ENCODE measurements at regions not wholly inside any gene's neighbourhood (a gene's known extent, or its start where the extent isn't known, plus 50 kb on each side); places are given as distances from the start of the nearest gene placed in this dataset.

- H3K27me3 ChIP-seq (ENCODE audit: control insufficient read depth in 2 of 2, insufficient read depth in 2 of 2, low read length in 2 of 2): no peaks in the 10 kb centered on the region
- no peaks in the 10 kb centered on the region for H3K36me3 Mint-ChIP-seq
- H3K27ac Mint-ChIP-seq: no peak overlapping the region
- H3K4me1 ChIP-seq (ENCODE audit: control insufficient read depth in 2 of 2, insufficient read depth in 2 of 2, low read length in 2 of 2): no peaks in the 10 kb centered on the region
- H3K4me3 Mint-ChIP-seq: no peak overlapping the region
- ChIA-PET POLR2A (no interaction called here), CTCF (no interaction called here)
- peaks cover 0 to 1% (median 0%) of the 10 kb centered on the region in 7 donors for H3K4me1 Mint-ChIP-seq
- H3K9me3 Mint-ChIP-seq: peaks cover 0 to 9% (median 3%) of the 10 kb centered on the region in 11 donors
- ATAC-seq: no peak
- H3K27me3 Mint-ChIP-seq: peaks cover 0 to 4% (median 0%) of the 10 kb centered on the region in 5 donors
- H3K36me3 ChIP-seq (ENCODE audit: control insufficient read depth in 2 of 3, insufficient read depth in 3 of 3, low read length in 3 of 3): no peaks in the 10 kb centered on the region
- H3K4me3 ChIP-seq (ENCODE audit: low read length): no peak overlapping the region
- H3K27ac ChIP-seq (ENCODE audit: low read depth, low read length): no peak overlapping the region
- no peaks in the 10 kb centered on the region for H3K9me3 ChIP-seq (ENCODE audit: control insufficient read depth in 2 of 3, low read length in 3 of 3)
- intact Hi-C loops (cut with micrococcal nuclease): no loop called here
- no peak for DNase-seq
Observed at GRCh38 chr11:30109774-30110173, 92.9 kb upstream of the KCNA4 start.

DNA sequence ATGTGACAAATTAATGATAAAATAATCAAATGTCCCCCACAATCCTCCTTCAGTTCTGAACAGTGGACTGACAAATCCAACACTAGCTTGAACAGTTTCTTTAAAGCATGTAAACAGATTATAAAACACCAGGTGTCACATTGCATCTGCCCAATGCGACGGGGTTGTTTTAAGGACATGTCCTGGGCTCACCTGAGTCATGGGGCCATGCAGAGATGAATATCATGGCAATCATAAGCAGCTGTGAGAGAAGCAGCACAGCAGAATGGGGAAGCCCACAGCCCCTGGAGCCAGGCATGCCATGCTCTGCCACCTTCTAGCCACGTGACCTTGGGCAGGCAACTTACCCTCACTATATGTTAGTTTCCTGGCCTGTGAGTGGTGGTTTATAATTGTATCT is 93.9 kb upstream of the KCNA4 start:
- intact Hi-C loops (cut with micrococcal nuclease): no loop called here
- Histone ChIP-seq H3K4me1 (ENCODE audit: control insufficient read depth in 2 of 2, insufficient read depth in 2 of 2, low read length in 2 of 2) (no peaks in the 10 kb centered on the region), H3K36me3 (ENCODE audit: control insufficient read depth in 2 of 3, insufficient read depth in 3 of 3, low read length in 3 of 3) (no peaks in the 10 kb centered on the region), H3K9me3 (ENCODE audit: control insufficient read depth in 2 of 3, low read length in 3 of 3) (no peaks in the 10 kb centered on the region), H3K27ac (ENCODE audit: low read depth, low read length) (no peak overlapping the region), H3K4me3 (ENCODE audit: low read length) (no peak overlapping the region), H3K27me3 (ENCODE audit: control insufficient read depth in 2 of 2, insufficient read depth in 2 of 2, low read length in 2 of 2) (no peaks in the 10 kb centered on the region)
- H3K27ac Mint-ChIP-seq: no peak overlapping the region
- peaks cover 0 to 1% (median 0%) of the 10 kb centered on the region in 7 donors for H3K4me1 Mint-ChIP-seq
- H3K27me3 Mint-ChIP-seq: peaks cover 0 to 4% (median 0%) of the 10 kb centered on the region in 5 donors
- H3K4me3 Mint-ChIP-seq: no peak overlapping the region
- ChIA-PET CTCF (no interaction called here), POLR2A (no interaction called here)
- peaks cover 0 to 5% (median 0%) of the 10 kb centered on the region in 11 donors for H3K9me3 Mint-ChIP-seq
- DNase-seq (no peak), ATAC-seq (no peak)
- H3K36me3 Mint-ChIP-seq: no peaks in the 10 kb centered on the region

DNA sequence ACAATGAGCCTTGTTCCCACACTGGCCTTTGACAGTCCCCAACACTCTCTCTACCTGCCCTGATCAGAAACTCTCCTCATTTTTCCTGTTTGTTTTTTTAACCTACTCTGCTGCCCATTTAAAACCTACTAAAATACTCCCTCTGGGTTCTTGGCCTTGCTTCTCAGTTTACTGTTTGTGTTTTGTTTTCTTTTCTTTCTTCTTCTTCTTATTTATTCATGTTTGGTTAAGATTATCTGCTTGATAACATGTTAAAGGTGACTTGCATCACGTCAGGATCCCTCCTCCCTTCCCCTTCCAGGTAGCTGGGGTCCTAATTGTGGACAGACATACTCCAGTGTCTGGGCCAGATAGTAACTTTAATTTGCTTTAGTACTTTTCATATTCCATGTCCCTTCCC is 95.0 kb upstream of the KCNA4 start:
- CTCF ChIA-PET: no interaction called here
- Histone ChIP-seq H3K9me3 (ENCODE audit: control insufficient read depth in 2 of 3, low read length in 3 of 3) (no peaks in the 10 kb centered on the region), H3K27ac (ENCODE audit: low read depth, low read length) (no peak overlapping the region), H3K27me3 (ENCODE audit: control insufficient read depth in 2 of 2, insufficient read depth in 2 of 2, low read length in 2 of 2) (no peaks in the 10 kb centered on the region), H3K4me1 (ENCODE audit: control insufficient read depth in 2 of 2, insufficient read depth in 2 of 2, low read length in 2 of 2) (no peaks in the 10 kb centered on the region), H3K36me3 (ENCODE audit: control insufficient read depth in 2 of 3, insufficient read depth in 3 of 3, low read length in 3 of 3) (no peaks in the 10 kb centered on the region), H3K4me3 (ENCODE audit: low read length) (no peak overlapping the region)
- H3K27me3 Mint-ChIP-seq: peaks cover 0 to 4% (median 0%) of the 10 kb centered on the region in 5 donors
- DNase-seq (no peak), ATAC-seq (no peak)
- H3K9me3 Mint-ChIP-seq: peaks cover 0 to 5% (median 0%) of the 10 kb centered on the region in 11 donors
- no peak overlapping the region for H3K4me3 Mint-ChIP-seq
- H3K4me1 Mint-ChIP-seq: peaks cover 0 to 1% (median 0%) of the 10 kb centered on the region in 7 donors
- POLR2A ChIA-PET: no interaction called here
- no peaks in the 10 kb centered on the region for H3K36me3 Mint-ChIP-seq
- intact Hi-C loops (cut with micrococcal nuclease): no loop called here
- H3K27ac Mint-ChIP-seq: no peak overlapping the region

GRCh38 chr11:30113326-30113898 is 96.6 kb upstream of the KCNA4 start:
- H3K27ac Mint-ChIP-seq: no peak overlapping the region
- intact Hi-C loops (cut with micrococcal nuclease): no loop called here
- H3K4me3 Mint-ChIP-seq: no peak overlapping the region
- H3K4me1 ChIP-seq (ENCODE audit: control insufficient read depth in 2 of 2, insufficient read depth in 2 of 2, low read length in 2 of 2): no peaks in the 10 kb centered on the region
- H3K27me3 Mint-ChIP-seq: peaks cover 0 to 4% (median 0%) of the 10 kb centered on the region in 5 donors
- POLR2A ChIA-PET: no interaction called here
- peaks cover 0 to 1% (median 0%) of the 10 kb centered on the region in 7 donors for H3K4me1 Mint-ChIP-seq
- no peak for DNase-seq
- no peaks in the 10 kb centered on the region for H3K36me3 ChIP-seq (ENCODE audit: control insufficient read depth in 2 of 3, insufficient read depth in 3 of 3, low read length in 3 of 3)
- peaks cover 0 to 7% (median 0%) of the 10 kb centered on the region in 11 donors for H3K9me3 Mint-ChIP-seq
- no peak overlapping the region for H3K4me3 ChIP-seq (ENCODE audit: low read length)
- H3K27me3 ChIP-seq (ENCODE audit: control insufficient read depth in 2 of 2, insufficient read depth in 2 of 2, low read length in 2 of 2): no peaks in the 10 kb centered on the region
- no peak overlapping the region for H3K27ac ChIP-seq (ENCODE audit: low read depth, low read length)
- no peaks in the 10 kb centered on the region for H3K9me3 ChIP-seq (ENCODE audit: control insufficient read depth in 2 of 3, low read length in 3 of 3)
- CTCF ChIA-PET: no interaction called here
- no peaks in the 10 kb centered on the region for H3K36me3 Mint-ChIP-seq
- ATAC-seq: no peak

DNA sequence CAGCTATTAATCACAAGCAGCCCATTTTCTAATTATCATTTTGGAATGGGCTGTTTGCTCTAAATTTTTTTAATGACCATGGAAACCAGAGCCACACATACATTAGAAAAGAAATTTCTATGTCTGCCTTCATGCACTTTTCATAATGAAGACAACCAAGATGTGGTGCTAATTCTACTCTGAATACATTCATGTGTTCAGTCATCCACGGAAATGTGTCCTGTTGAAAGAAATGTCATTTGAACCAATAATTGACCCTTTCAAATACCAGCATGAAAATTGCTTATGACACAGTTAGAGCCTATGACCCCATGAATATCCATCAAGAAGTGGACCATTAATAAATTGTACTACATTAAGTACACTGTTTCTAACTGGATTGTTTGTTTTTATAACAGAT is 99.7 kb upstream of the KCNA4 start:
- H3K36me3 ChIP-seq (ENCODE audit: control insufficient read depth in 2 of 3, insufficient read depth in 3 of 3, low read length in 3 of 3): no peaks in the 10 kb centered on the region
- POLR2A ChIA-PET: no interaction called here
- intact Hi-C loops (cut with micrococcal nuclease): no loop called here
- Mint-ChIP-seq H3K4me3 (no peak overlapping the region), H3K36me3 (no peaks in the 10 kb centered on the region), H3K27me3 (peaks cover 0 to 4% (median 4%) of the 10 kb centered on the region in 5 donors), H3K9me3 (peaks cover 0 to 7% (median 0%) of the 10 kb centered on the region in 11 donors), H3K4me1 (peaks cover 0 to 1% (median 0%) of the 10 kb centered on the region in 7 donors), H3K27ac (no peak overlapping the region)
- no peaks in the 10 kb centered on the region for H3K9me3 ChIP-seq (ENCODE audit: control insufficient read depth in 2 of 3, low read length in 3 of 3)
- ATAC-seq (no peak), DNase-seq (no peak)
- CTCF ChIA-PET: no interaction called here
- H3K4me1 ChIP-seq (ENCODE audit: control insufficient read depth in 2 of 2, insufficient read depth in 2 of 2, low read length in 2 of 2): no peaks in the 10 kb centered on the region
- H3K27ac ChIP-seq (ENCODE audit: low read depth, low read length): no peak overlapping the region
- H3K4me3 ChIP-seq (ENCODE audit: low read length): no peak overlapping the region
- no peaks in the 10 kb centered on the region for H3K27me3 ChIP-seq (ENCODE audit: control insufficient read depth in 2 of 2, insufficient read depth in 2 of 2, low read length in 2 of 2)

GRCh38 chr11:30120045-30120589 is 103.3 kb upstream of the KCNA4 start:
- DNase-seq (no peak), ATAC-seq (no peak)
- H3K9me3 Mint-ChIP-seq: peaks cover 0 to 7% (median 0%) of the 10 kb centered on the region in 11 donors
- H3K4me3 Mint-ChIP-seq: no peak overlapping the region
- H3K4me3 ChIP-seq (ENCODE audit: low read length): no peak overlapping the region
- H3K4me1 ChIP-seq (ENCODE audit: control insufficient read depth in 2 of 2, insufficient read depth in 2 of 2, low read length in 2 of 2): no peaks in the 10 kb centered on the region
- H3K27ac Mint-ChIP-seq: no peak overlapping the region
- no peaks in the 10 kb centered on the region for H3K4me1 Mint-ChIP-seq
- ChIA-PET CTCF (no interaction called here), POLR2A (no interaction called here)
- intact Hi-C loops (cut with micrococcal nuclease): no loop called here
- no peaks in the 10 kb centered on the region for H3K36me3 ChIP-seq (ENCODE audit: control insufficient read depth in 2 of 3, insufficient read depth in 3 of 3, low read length in 3 of 3)
- H3K36me3 Mint-ChIP-seq: no peaks in the 10 kb centered on the region
- H3K27me3 ChIP-seq (ENCODE audit: control insufficient read depth in 2 of 2, insufficient read depth in 2 of 2, low read length in 2 of 2): no peaks in the 10 kb centered on the region
- H3K9me3 ChIP-seq (ENCODE audit: control insufficient read depth in 2 of 3, low read length in 3 of 3): no peaks in the 10 kb centered on the region
- H3K27ac ChIP-seq (ENCODE audit: low read depth, low read length): no peak overlapping the region
- peaks cover 0 to 8% (median 4%) of the 10 kb centered on the region in 5 donors for H3K27me3 Mint-ChIP-seq

GRCh38 chr11:30125456-30125855 is 105.4 kb upstream of the FSHB start:
- no peaks in the 10 kb centered on the region for H3K27me3 ChIP-seq (ENCODE audit: control insufficient read depth in 2 of 2, insufficient read depth in 2 of 2, low read length in 2 of 2)
- no peaks in the 10 kb centered on the region for H3K9me3 ChIP-seq (ENCODE audit: control insufficient read depth in 2 of 3, low read length in 3 of 3)
- no peaks in the 10 kb centered on the region for H3K36me3 ChIP-seq (ENCODE audit: control insufficient read depth in 2 of 3, insufficient read depth in 3 of 3, low read length in 3 of 3)
- peaks cover 0 to 3% (median 0%) of the 10 kb centered on the region in 11 donors for H3K9me3 Mint-ChIP-seq
- no peak for ATAC-seq
- no peak overlapping the region for H3K27ac Mint-ChIP-seq
- POLR2A ChIA-PET: no interaction called here
- intact Hi-C loops (cut with micrococcal nuclease): no loop called here
- no peak for DNase-seq
- H3K4me3 ChIP-seq (ENCODE audit: low read length): no peak overlapping the region
- H3K27me3 Mint-ChIP-seq: peaks cover 0 to 10% (median 6%) of the 10 kb centered on the region in 5 donors
- H3K4me1 ChIP-seq (ENCODE audit: control insufficient read depth in 2 of 2, insufficient read depth in 2 of 2, low read length in 2 of 2): no peaks in the 10 kb centered on the region
- no peak overlapping the region for H3K27ac ChIP-seq (ENCODE audit: low read depth, low read length)
- H3K4me3 Mint-ChIP-seq: no peak overlapping the region
- H3K4me1 Mint-ChIP-seq: no peaks in the 10 kb centered on the region
- no peaks in the 10 kb centered on the region for H3K36me3 Mint-ChIP-seq
- CTCF ChIA-PET: no interaction called here
